Vagina (tissue), 2 donors: ENCODE measurements at regions not wholly inside any gene's neighbourhood (a gene's known extent, or its start where the extent isn't known, plus 50 kb on each side); places are given as distances from the start of the nearest gene placed in this dataset.

ENCODE experiments used
- CTCF ChIP-seq, 3 experiments: fragments of 450-650 bp in 2 of 3; fragments of 200-600 bp in 1 of 3; sonication (generic) in 1 of 3; IDR thresholded peaks; one replicate each; pipeline ENCODE4 v1.5.1; 2017 to 2019; ENCODE audit warnings: antibody characterized with exemption in 3 of 3, mild to moderate bottlenecking in 2 of 3, moderate library complexity in 2 of 3
- POLR2A ChIP-seq, 2 donors: fragments of 450-650 bp; IDR thresholded peaks; one replicate each; pipeline ENCODE4 v1.6.1; 2017; ENCODE audit warnings: antibody characterized with exemption in 2 of 2, mild to moderate bottlenecking in 2 of 2, moderate library complexity in 2 of 2
- POLR2AphosphoS5 ChIP-seq, 2 donors: sonication (generic); formaldehyde crosslinking; IDR thresholded peaks; one replicate each; pipeline ENCODE4 v1.9.0; 2017; ENCODE audit warnings: antibody characterized with exemption in 2 of 2, mild to moderate bottlenecking in 2 of 2, low read depth in 1 of 2; ENCODE audit not compliant: insufficient read depth in 1 of 2

DNA sequence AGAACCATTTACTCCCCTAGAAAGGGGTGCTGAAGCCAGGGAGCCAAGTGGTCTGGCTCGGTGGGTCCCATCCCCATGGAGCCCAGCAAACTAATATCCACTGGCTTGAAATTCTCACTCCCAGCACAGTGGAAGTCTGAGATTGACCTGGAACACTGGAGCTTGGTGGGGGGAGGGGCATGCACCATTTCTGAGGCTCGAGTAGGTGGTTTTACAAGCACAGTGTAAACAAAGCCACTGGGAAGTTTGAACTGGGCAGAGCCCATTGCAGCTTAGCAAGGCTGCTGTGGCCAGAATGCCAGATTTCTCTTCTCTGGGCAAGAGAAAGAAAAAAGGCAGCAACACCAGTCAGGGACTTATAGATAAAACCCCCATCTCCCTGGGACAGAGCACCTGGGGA is 855.8 kb upstream of the CITED2 start:
- TF ChIP-seq CTCF (IDR thresholded peaks at IDR 0.05): no peak
- TF ChIP-seq POLR2AphosphoS5 (IDR thresholded peaks at IDR 0.05; ENCODE audit: insufficient read depth in 1 of 2, low read depth in 1 of 2): no peak
- no peak for TF ChIP-seq POLR2A (IDR thresholded peaks at IDR 0.05)
